ENCODE measurements at regions not wholly inside any gene's neighbourhood (a gene's known extent, or its start where the extent isn't known, plus 50 kb on each side); places are given as distances from the start of the nearest gene placed in this dataset.

DNA sequence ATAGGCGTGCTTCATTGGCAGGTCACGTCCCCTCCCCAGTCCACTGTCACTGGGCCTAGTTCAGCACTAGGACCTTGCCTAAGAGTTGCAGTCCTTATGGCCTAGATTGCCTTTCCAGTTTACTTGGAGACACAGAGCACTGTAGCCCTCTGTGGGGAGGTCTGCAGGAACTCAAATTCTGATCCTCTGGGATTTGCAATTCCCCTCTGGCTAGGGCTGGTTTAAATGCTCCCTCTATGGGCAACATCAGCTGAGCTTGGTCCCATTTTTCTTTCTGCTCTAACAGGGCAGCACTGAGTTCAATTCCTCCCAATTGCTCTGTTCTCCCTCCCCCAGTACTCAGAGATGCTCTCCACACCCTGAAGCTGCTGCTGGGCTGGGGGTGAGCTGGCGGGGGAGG, 358.2 kb downstream of the HTR1A start:
- no peak for DNase-seq (ENCODE audit: extremely low spot score)
- POLR2A ChIA-PET: no interaction called here
- TF ChIP-seq, protein P1, sequence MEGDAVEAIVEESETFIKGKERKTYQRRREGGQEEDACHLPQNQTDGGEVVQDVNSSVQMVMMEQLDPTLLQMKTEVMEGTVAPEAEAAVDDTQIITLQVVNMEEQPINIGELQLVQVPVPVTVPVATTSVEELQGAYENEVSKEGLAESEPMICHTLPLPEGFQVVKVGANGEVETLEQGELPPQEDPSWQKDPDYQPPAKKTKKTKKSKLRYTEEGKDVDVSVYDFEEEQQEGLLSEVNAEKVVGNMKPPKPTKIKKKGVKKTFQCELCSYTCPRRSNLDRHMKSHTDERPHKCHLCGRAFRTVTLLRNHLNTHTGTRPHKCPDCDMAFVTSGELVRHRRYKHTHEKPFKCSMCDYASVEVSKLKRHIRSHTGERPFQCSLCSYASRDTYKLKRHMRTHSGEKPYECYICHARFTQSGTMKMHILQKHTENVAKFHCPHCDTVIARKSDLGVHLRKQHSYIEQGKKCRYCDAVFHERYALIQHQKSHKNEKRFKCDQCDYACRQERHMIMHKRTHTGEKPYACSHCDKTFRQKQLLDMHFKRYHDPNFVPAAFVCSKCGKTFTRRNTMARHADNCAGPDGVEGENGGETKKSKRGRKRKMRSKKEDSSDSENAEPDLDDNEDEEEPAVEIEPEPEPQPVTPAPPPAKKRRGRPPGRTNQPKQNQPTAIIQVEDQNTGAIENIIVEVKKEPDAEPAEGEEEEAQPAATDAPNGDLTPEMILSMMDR (IDR thresholded peaks at IDR 0.05; ENCODE audit: control extremely low read depth, extremely low read depth, low read depth, missing control alignments): no peak
- CTCF ChIA-PET: no interaction called here

DNA sequence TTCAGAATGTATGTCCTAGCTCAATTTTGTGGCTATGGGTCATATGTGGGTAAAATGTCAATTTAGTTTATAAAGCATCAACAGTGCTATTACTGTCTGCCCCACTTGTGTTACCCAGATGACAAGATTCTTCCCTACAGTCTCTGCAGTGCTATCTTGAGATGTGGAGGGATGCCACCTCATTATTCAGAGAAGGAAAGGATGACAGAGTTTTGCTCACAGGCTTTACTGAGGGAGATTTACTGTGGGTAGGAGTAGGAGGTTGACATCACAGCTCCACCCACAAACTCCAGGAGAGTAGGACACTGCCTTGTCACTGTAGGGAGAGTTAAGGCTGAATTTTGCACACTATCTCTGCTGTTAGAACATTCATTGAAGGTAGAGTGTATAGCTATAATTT, 359.3 kb downstream of the HTR1A start:
- TF ChIP-seq, protein P1 (IDR thresholded peaks at IDR 0.05; ENCODE audit: control extremely low read depth, extremely low read depth, low read depth, missing control alignments): no peak
- ChIA-PET POLR2A (no interaction called here), CTCF (interaction anchor here (1.0 kb wide), 1 partner anchor 10 kb away, joined by 3 read pairs; no protein-coding TSS in a partner anchor)
- no peak for DNase-seq (ENCODE audit: extremely low spot score)

DNA sequence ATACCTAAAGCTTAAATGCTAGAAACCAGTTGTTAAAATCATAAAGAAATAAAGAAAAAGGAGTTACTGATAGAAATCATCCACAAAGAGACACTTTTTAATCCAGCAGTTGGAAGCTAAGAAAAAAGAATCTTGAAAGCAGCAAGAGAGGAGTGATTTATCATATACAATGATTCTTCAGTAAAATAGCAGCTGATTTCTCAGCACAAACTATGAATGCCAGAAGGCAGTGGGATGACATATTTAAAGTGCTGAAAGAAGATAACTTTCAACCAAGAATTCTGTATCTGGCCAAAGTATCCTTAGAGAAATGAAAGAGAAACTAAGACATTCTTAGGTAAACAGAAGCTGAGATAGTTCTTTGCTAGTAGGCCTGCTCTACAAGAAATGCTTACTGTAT, 366.0 kb downstream of the HTR1A start:
- POLR2A ChIA-PET: no interaction called here
- DNase-seq (ENCODE audit: extremely low spot score): no peak
- TF ChIP-seq, protein P1 (IDR thresholded peaks at IDR 0.05; ENCODE audit: control extremely low read depth, extremely low read depth, low read depth, missing control alignments): no peak
- CTCF ChIA-PET: no interaction called here

DNA sequence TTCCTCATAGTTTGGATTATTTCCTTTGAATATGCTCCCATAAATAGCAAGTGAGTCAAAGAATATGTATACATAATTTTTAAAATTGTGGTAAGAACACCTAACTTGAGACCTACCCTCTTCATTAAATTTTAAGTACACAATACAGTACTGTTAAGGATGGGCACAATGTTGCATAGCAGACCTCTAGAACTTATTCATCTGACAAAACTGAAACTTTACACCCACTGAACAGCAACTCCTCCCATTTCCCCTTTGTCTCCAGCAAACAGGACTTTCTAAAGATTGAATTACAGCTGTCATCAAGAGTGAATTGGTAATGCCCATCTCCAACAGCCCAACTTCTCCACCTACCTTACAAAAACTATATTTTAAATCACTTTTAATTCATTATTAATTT, 388.9 kb downstream of the HTR1A start:
- ChIA-PET CTCF (no interaction called here), POLR2A (no interaction called here)
- TF ChIP-seq, protein P1 (IDR thresholded peaks at IDR 0.05; ENCODE audit: control extremely low read depth, extremely low read depth, low read depth, missing control alignments): no peak
- no peak for DNase-seq (ENCODE audit: extremely low spot score)

DNA sequence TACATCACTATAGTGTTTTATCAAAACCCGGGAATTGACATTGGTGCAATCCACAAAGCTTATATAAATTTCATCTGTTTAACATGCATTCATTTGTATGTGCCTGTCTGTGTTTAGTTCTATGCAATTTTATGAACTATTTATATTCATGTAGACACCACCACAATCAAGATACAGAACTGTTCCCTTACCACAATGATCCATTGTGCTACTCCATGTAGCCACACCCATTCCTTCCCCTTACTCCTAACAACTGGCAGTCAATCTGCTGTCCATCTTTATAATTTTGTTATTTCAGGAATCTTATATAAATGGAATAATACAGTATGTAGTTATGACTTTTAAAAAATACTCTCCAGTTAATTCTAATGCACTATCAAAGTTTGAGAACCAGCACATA, 389.5 kb downstream of the HTR1A start:
- CTCF ChIA-PET: no interaction called here
- POLR2A ChIA-PET: no interaction called here
- TF ChIP-seq, protein P1 (IDR thresholded peaks at IDR 0.05; ENCODE audit: control extremely low read depth, extremely low read depth, low read depth, missing control alignments): no peak
- DNase-seq (ENCODE audit: extremely low spot score): no peak

DNA sequence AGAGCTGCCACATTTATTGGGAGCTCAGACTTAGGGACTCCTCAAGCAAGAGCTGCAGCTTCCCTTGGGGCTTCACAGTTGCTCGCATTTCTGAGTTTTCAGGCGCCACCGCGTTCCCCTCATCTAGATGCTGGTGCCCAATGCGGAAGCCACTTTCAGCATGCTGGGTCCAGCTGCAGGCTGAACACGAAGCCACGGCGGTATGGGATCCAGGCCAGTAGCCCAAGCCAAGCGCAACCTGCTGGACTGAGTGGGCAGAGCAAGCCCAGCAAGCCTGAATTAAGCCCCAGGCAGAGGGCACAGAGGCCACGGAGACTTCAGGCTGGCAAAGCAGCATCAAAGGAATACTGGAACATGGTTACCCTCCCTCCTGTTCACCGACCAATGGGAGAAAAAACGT, 391.5 kb downstream of the HTR1A start:
- TF ChIP-seq, protein P1 (IDR thresholded peaks at IDR 0.05; ENCODE audit: control extremely low read depth, extremely low read depth, low read depth, missing control alignments): no peak
- ChIA-PET CTCF (no interaction called here), POLR2A (no interaction called here)
- no peak for DNase-seq (ENCODE audit: extremely low spot score)

DNA sequence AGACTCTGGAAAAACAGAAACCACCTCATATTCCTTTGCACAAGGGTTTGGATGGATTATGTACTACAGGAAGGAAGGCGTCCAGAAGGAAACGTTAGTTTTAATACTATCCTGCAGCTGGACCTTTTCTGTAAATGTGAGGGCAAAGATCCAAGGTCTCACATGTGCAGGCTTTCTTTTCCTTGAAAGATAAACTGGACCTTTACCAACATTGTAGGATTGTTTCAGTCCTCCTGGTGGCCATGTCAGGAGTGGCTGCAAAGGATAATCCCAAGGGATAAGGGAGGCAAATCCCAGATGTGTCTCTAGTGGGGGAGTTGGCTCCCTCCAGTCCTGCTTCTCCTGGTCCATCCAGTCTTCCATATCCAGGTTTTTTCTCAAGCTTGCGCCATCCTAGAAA, 397.5 kb downstream of the HTR1A start:
- no peak for DNase-seq (ENCODE audit: extremely low spot score)
- ChIA-PET POLR2A (no interaction called here), CTCF (no interaction called here)
- TF ChIP-seq, protein P1 (IDR thresholded peaks at IDR 0.05; ENCODE audit: control extremely low read depth, extremely low read depth, low read depth, missing control alignments): no peak
